ENCODE measurements at regions not wholly inside any gene's neighbourhood (a gene's known extent, or its start where the extent isn't known, plus 50 kb on each side); places are given as distances from the start of the nearest gene placed in this dataset.

DNA sequence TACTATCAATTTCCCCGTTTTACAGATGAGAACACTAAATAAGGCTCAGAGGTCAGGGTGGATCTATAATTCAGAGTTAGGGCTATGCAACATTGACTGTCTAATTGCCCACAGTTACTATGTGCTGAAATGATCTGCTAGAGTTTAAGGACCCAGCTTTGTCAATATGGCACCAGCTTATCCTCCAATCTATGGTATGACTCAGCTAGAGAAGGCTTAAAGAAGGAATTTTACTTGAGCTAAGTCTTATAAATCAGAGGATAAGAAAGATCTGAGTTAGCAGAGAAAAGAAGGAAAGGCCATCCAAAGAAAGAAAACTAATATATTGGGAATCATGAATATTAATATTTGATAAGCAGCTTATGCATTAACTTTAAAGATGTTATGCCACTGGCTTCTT is 78.1 kb downstream of the ASB9 start:
- TF ChIP-seq CTCF (IDR thresholded peaks at IDR 0.05) (no peak), POLR2A (IDR thresholded peaks at IDR 0.05) (no peak)
